Transverse colon (tissue), 4 donors: ENCODE measurements at regions not wholly inside any gene's neighbourhood (a gene's known extent, or its start where the extent isn't known, plus 50 kb on each side); places are given as distances from the start of the nearest gene placed in this dataset.

Experiments
- DNase-seq: peaks from one replicate; pipeline ENCODE4 v3.0.0-alpha.2; 2019
- H3K27ac ChIP-seq, 4 donors: fragments of 200-600 bp; sonication (generic); 2 replicates each; pipeline ENCODE4 v1.5.1; 2016 to 2018; ENCODE audit warnings: inconsistent platforms in 4 of 4
- H3K27me3 ChIP-seq: fragments of 200-600 bp; sonication (generic); 2 replicates; pipeline ENCODE4 v1.5.1; 2017; ENCODE audit warnings: inconsistent platforms
- H3K36me3 ChIP-seq, 4 donors: fragments of 200-600 bp; sonication (generic); 2 replicates each; pipeline ENCODE4 v1.5.1; 2017 to 2019; ENCODE audit warnings: inconsistent platforms in 4 of 4
- H3K4me1 ChIP-seq, 4 donors: fragments of 200-600 bp; sonication (generic); 2 replicates each; pipeline ENCODE4 v1.5.1; 2017 to 2020; ENCODE audit warnings: inconsistent platforms in 4 of 4
- H3K4me3 ChIP-seq, 4 donors: fragments of 200-600 bp; sonication (generic); 1 replicate in 1 of 4; 2 replicates in 3 of 4; pipeline versions ENCODE4 v1.5.1 to v1.6.1; 2017 to 2019; ENCODE audit warnings: inconsistent platforms in 4 of 4
- H3K9me3 ChIP-seq, 2 donors: fragments of 200-600 bp; sonication (generic); 2 replicates each; pipeline ENCODE4 v1.5.1; 2017 to 2019; ENCODE audit warnings: inconsistent platforms in 2 of 2
- CTCF ChIP-seq, 5 experiments: fragments of 200-600 bp in 3 of 5; fragments of 450-650 bp in 2 of 5; sonication (generic) in 3 of 5; IDR thresholded peaks; 1 replicate in 2 of 5; 2 replicates in 3 of 5; pipeline ENCODE4 v1.5.1; 2016 to 2017; ENCODE audit warnings: antibody characterized with exemption in 5 of 5, inconsistent platforms in 3 of 5, mild to moderate bottlenecking in 2 of 5, moderate library complexity in 1 of 5
- EP300 ChIP-seq: sonication (generic); formaldehyde crosslinking; IDR thresholded peaks from one replicate; pipeline ENCODE4 v1.6.1; 2017; ENCODE audit warnings: antibody characterized with exemption, low read depth
- POLR2A ChIP-seq: fragments of 450-650 bp; IDR thresholded peaks from one replicate; pipeline ENCODE4 v1.6.1; 2016; ENCODE audit warnings: antibody characterized with exemption, mild to moderate bottlenecking, moderate library complexity
- POLR2AphosphoS5 ChIP-seq, 3 donors: sonication (generic); formaldehyde crosslinking; IDR thresholded peaks; one replicate each; pipeline ENCODE4 v1.6.1; 2016; ENCODE audit warnings: antibody characterized with exemption in 3 of 3
- WGBS, 2 donors: methylation state at CpG; one replicate each; pipeline ENCODE4 v1.1.5; 2018; ENCODE audit warnings: low coverage in 1 of 2; 5-methylcytosine and 5-hydroxymethylcytosine counted together
- in situ Hi-C, 4 donors: fragments of 200-750 bp; cut with MboI; loops; one replicate each; pipeline versions ENCODE4 v1.15.0 to v1.15.1; 2017; ENCODE audit warnings: low sequenced_read_pairs in 3 of 4, low pct_ligation_motif_present in 1 of 4, low pct_unique_long_range_greater_than_20kb in 1 of 4
- intact Hi-C: fragments of 100-400 bp; cut with DNase I; formaldehyde crosslinking; loops from one replicate; pipeline ENCODE4 v1.15.1; 2023; ENCODE audit warnings: low total_unique reads

GRCh38 chr14:66403183-66403582, 83.0 kb upstream of the CCDC196 start:
- Histone ChIP-seq H3K27ac (no peak overlapping the region), H3K4me3 (no peak overlapping the region), H3K27me3 (no peaks in the 10 kb centered on the region), H3K9me3 (no peaks in the 10 kb centered on the region), H3K36me3 (no peaks in the 10 kb centered on the region), H3K4me1 (no peaks in the 10 kb centered on the region)
- intact Hi-C loops (no loop called here), in situ Hi-C loops (no loop called here)
- 24 to 33% methylated on average over 5 of the region's 5 CpGs for WGBS, 2 donors
- TF ChIP-seq CTCF (IDR thresholded peaks at IDR 0.05) (peak in 3 of 5 experiments; percentile 29 to 33 (median 30)), POLR2AphosphoS5 (IDR thresholded peaks at IDR 0.05) (no peak)
- DNase-seq: no peak

GRCh38 chr14:66404051-66404545, 82.1 kb upstream of the CCDC196 start:
- Histone ChIP-seq H3K36me3 (no peaks in the 10 kb centered on the region), H3K27me3 (no peaks in the 10 kb centered on the region), H3K4me1 (no peaks in the 10 kb centered on the region), H3K4me3 (no peak overlapping the region), H3K9me3 (no peaks in the 10 kb centered on the region), H3K27ac (no peak overlapping the region)
- 88% methylated on average over 3 of the region's 3 CpGs; no CpG with 5 or more reads in 1 of the 2 donors for WGBS, 2 donors
- DNase-seq: no peak
- TF ChIP-seq CTCF (IDR thresholded peaks at IDR 0.05) (no peak), POLR2AphosphoS5 (IDR thresholded peaks at IDR 0.05) (no peak), POLR2A (no peak), EP300 (no peak)
- intact Hi-C loops: no loop called here
- in situ Hi-C loops: no loop called here

- Histone ChIP-seq H3K36me3 (no peaks in the 10 kb centered on the region), H3K9me3 (no peaks in the 10 kb centered on the region), H3K4me3 (no peak overlapping the region), H3K27ac (no peak overlapping the region), H3K4me1 (no peaks in the 10 kb centered on the region), H3K27me3 (no peaks in the 10 kb centered on the region)
- no peak for DNase-seq
- in situ Hi-C loops (no loop called here), intact Hi-C loops (no loop called here)
- 85 to 100% methylated on average over 1 of the region's 1 CpG for WGBS, 2 donors
- TF ChIP-seq CTCF (IDR thresholded peaks at IDR 0.05) (no peak), POLR2A (no peak), POLR2AphosphoS5 (IDR thresholded peaks at IDR 0.05) (no peak), EP300 (no peak)
Measured at GRCh38 chr14:66405158-66405557, 81.0 kb upstream of the CCDC196 start.

- intact Hi-C loops: no loop called here
- Histone ChIP-seq H3K4me3 (no peak overlapping the region), H3K36me3 (no peaks in the 10 kb centered on the region)
Measured at GRCh38 chr14:66413901-66414300, 72.3 kb upstream of the CCDC196 start.

More at GRCh38 chr14:66413901-66414300, 72.3 kb upstream of the CCDC196 start:
- no peaks in the 10 kb centered on the region for H3K4me1 ChIP-seq
- in situ Hi-C loops: no loop called here
- H3K27ac ChIP-seq: no peak overlapping the region
- TF ChIP-seq CTCF (IDR thresholded peaks at IDR 0.05) (no peak), EP300 (no peak)
- DNase-seq: no peak
- H3K9me3 ChIP-seq: no peaks in the 10 kb centered on the region
- H3K27me3 ChIP-seq: no peaks in the 10 kb centered on the region
